HEK293 (cell line): ENCODE measurements at regions not wholly inside any gene's neighbourhood (a gene's known extent, or its start where the extent isn't known, plus 50 kb on each side); places are given as distances from the start of the nearest gene placed in this dataset.

Experiments used
- ATF2 ChIP-seq: fragments of 450-650 bp; formaldehyde crosslinking; IDR thresholded peaks from 2 replicates; pipeline ENCODE4 v1.5.1; 2016; ENCODE audit warnings: missing biosample characterization, missing genetic modification characterization, low read depth
- SETDB1 ChIP-seq: IDR thresholded peaks from one replicate; pipeline ENCODE4 v1.6.1; 2017; ENCODE audit warnings: mild to moderate bottlenecking, low read length, moderate library complexity, mixed read lengths; ENCODE audit not compliant: insufficient read length
- ZBTB10 ChIP-seq: fragments of 450-650 bp; formaldehyde crosslinking; IDR thresholded peaks from 2 replicates; pipeline ENCODE4 v1.5.1; 2016; ENCODE audit warnings: missing biosample characterization, missing genetic modification characterization
- ZBTB11 ChIP-seq: fragments of 450-650 bp; formaldehyde crosslinking; conservative IDR thresholded peaks from 2 replicates; pipeline ENCODE4 v1.5.1; 2016; ENCODE audit warnings: low read depth, missing biosample characterization, missing genetic modification characterization
- ZBTB21 ChIP-seq: fragments of 450-650 bp; formaldehyde crosslinking; IDR thresholded peaks from 2 replicates; pipeline ENCODE4 v1.5.1; 2017; ENCODE audit warnings: missing biosample characterization, missing genetic modification characterization
- ZBTB8A ChIP-seq: fragments of 450-650 bp; formaldehyde crosslinking; IDR thresholded peaks from 2 replicates; pipeline ENCODE4 v1.5.1; 2016; ENCODE audit warnings: missing biosample characterization, missing genetic modification characterization
- ZNF132 ChIP-seq: fragments of 450-650 bp; formaldehyde crosslinking; IDR thresholded peaks from 2 replicates; pipeline ENCODE4 v1.5.1; 2017; ENCODE audit warnings: missing biosample characterization, missing genetic modification characterization, borderline replicate concordance
- ZNF140 ChIP-seq: fragments of 450-650 bp; formaldehyde crosslinking; IDR thresholded peaks from 2 replicates; pipeline ENCODE4 v1.5.1; 2016; ENCODE audit warnings: missing biosample characterization, missing genetic modification characterization
- ZNF174 ChIP-seq: fragments of 450-650 bp; formaldehyde crosslinking; IDR thresholded peaks from 2 replicates; pipeline ENCODE4 v1.5.0; 2017; ENCODE audit warnings: missing biosample characterization, mild to moderate bottlenecking, missing genetic modification characterization
- ZNF302 ChIP-seq: fragments of 450-650 bp; formaldehyde crosslinking; IDR thresholded peaks from 2 replicates; pipeline ENCODE4 v1.5.1; 2016; ENCODE audit warnings: missing biosample characterization, missing genetic modification characterization, low read depth
- ZNF394 ChIP-seq: fragments of 450-650 bp; formaldehyde crosslinking; IDR thresholded peaks from 2 replicates; pipeline ENCODE4 v1.5.1; 2016; ENCODE audit warnings: missing biosample characterization, missing genetic modification characterization, mild to moderate bottlenecking, moderate library complexity, borderline replicate concordance
- ZNF426 ChIP-seq: fragments of 450-650 bp; formaldehyde crosslinking; IDR thresholded peaks from 2 replicates; pipeline ENCODE4 v1.5.1; 2017; ENCODE audit warnings: missing biosample characterization, missing genetic modification characterization, mild to moderate bottlenecking, inconsistent platforms, moderate library complexity
- ZNF518A ChIP-seq: fragments of 450-650 bp; formaldehyde crosslinking; conservative IDR thresholded peaks from 2 replicates; pipeline ENCODE4 v1.5.1; 2016; ENCODE audit warnings: low read depth, missing biosample characterization, missing genetic modification characterization
- ZNF521 ChIP-seq: fragments of 450-650 bp; formaldehyde crosslinking; IDR thresholded peaks from 2 replicates; pipeline ENCODE4 v1.5.1; 2017; ENCODE audit warnings: missing biosample characterization, mild to moderate bottlenecking, missing genetic modification characterization
- ZNF555 ChIP-seq: fragments of 450-650 bp; formaldehyde crosslinking; conservative IDR thresholded peaks from 2 replicates; pipeline ENCODE4 v1.5.1; 2017; ENCODE audit warnings: missing biosample characterization, mild to moderate bottlenecking, missing genetic modification characterization, inconsistent platforms
- ZNF585B ChIP-seq: fragments of 450-650 bp; formaldehyde crosslinking; IDR thresholded peaks from 2 replicates; pipeline ENCODE4 v1.5.1; 2016; ENCODE audit warnings: missing biosample characterization, missing genetic modification characterization
- ZNF623 ChIP-seq: fragments of 450-650 bp; formaldehyde crosslinking; IDR thresholded peaks from 2 replicates; pipeline ENCODE4 v1.5.1; 2016; ENCODE audit warnings: missing biosample characterization, missing genetic modification characterization
- ZNF626 ChIP-seq: fragments of 450-650 bp; sonication (Bioruptor Pico); formaldehyde crosslinking; IDR thresholded peaks from 2 replicates; pipeline ENCODE4 v1.5.1; 2018; ENCODE audit warnings: missing biosample characterization, missing genetic modification characterization, inconsistent platforms
- ZNF654 ChIP-seq: fragments of 450-650 bp; formaldehyde crosslinking; IDR thresholded peaks from 2 replicates; pipeline ENCODE4 v1.5.1; 2016; ENCODE audit warnings: low read depth, missing biosample characterization, missing genetic modification characterization
- ZNF768 ChIP-seq: fragments of 450-650 bp; formaldehyde crosslinking; IDR thresholded peaks from 2 replicates; pipeline ENCODE4 v1.5.1; 2018; ENCODE audit warnings: missing biosample characterization, mild to moderate bottlenecking, missing genetic modification characterization
- ZSCAN16 ChIP-seq: fragments of 450-650 bp; formaldehyde crosslinking; IDR thresholded peaks from 2 replicates; pipeline ENCODE4 v1.5.1; 2016; ENCODE audit warnings: missing biosample characterization, missing genetic modification characterization

- TF ChIP-seq ZBTB10 (tag by site-specific recombination) (no peak), ZNF626 (no peak), ZNF521 (tag by site-specific recombination) (no peak), ATF2 (no peak), ZNF140 (tag by site-specific recombination) (peak; percentile 33; the same call in 1 of the 2 replicates), ZNF555 (peak; percentile 43), ZNF426 (tag by site-specific recombination) (peak; percentile 51), ZBTB11 (tag by site-specific recombination) (peak; percentile 53), ZNF768 (tag by site-specific recombination) (no peak), ZNF132 (no peak), ZNF302 (tag by site-specific recombination) (no peak), ZNF654 (peak; percentile 12; the same call in 1 of the 2 replicates), ZBTB8A (tag by site-specific recombination) (0 out of 2 replicates have a peak, but pooled peaks have one; percentile 35), ZNF585B (tag by site-specific recombination) (no peak), ZSCAN16 (tag by site-specific recombination) (no peak), ZNF174 (no peak), ZBTB21 (tag by site-specific recombination) (0 out of 2 replicates have a peak, but pooled peaks have one; percentile 24), SETDB1 (no peak), ZNF518A (tag by site-specific recombination) (peak; percentile 60; the same call in 1 of the 2 replicates), ZNF623 (no peak), ZNF394 (peak; percentile 82; the same call in 1 of the 2 replicates)
These were observed 76.0 kb upstream of the HMGA2 start (continued) for GRCh38 chr12:65748332-65748731.
